HG02884 (cell line): ENCODE measurements at regions not wholly inside any gene's neighbourhood (a gene's known extent, or its start where the extent isn't known, plus 50 kb on each side); places are given as distances from the start of the nearest gene placed in this dataset.
"Not testable (repeated sequence)": the region's sequence is repeated elsewhere in the genome, so short reads cannot be mapped to it uniquely, and the experiment has no call there.

Source experiments
- ATAC-seq: cut with Tn5 transposase; IDR thresholded peaks from one replicate; pipeline ENCODE4 v1.9.1; 2021; ENCODE audit warnings: mild to moderate bottlenecking, moderate library complexity; ENCODE audit not compliant: unreplicated experiment

GRCh38 chr6:126890055-126890454 is 228.4 kb upstream of the RSPO3 start:
- no peak for ATAC-seq

- no peak for ATAC-seq
Observed at GRCh38 chr6:126891158-126891557, 227.3 kb upstream of the RSPO3 start.

- ATAC-seq = not testable (repeated sequence)
Observed at GRCh38 chr6:126892869-126893268, 225.6 kb upstream of the RSPO3 start.

GRCh38 chr6:126897758-126898157 is 220.7 kb upstream of the RSPO3 start:
- ATAC-seq = no peak

- no peak for ATAC-seq
Observed at GRCh38 chr6:126904176-126904575, 214.3 kb upstream of the RSPO3 start.

GRCh38 chr6:126905917-126906316 is 212.6 kb upstream of the RSPO3 start:
- no peak for ATAC-seq

GRCh38 chr6:126907312-126907711 is 211.2 kb upstream of the RSPO3 start:
- no peak for ATAC-seq

- ATAC-seq = no peak
Observed at GRCh38 chr6:126907996-126908395, 210.5 kb upstream of the RSPO3 start.

- no peak for ATAC-seq
Observed at GRCh38 chr6:126909493-126909892, 209.0 kb upstream of the RSPO3 start.

- ATAC-seq = no peak
Observed at GRCh38 chr6:126913651-126914050, 204.8 kb upstream of the RSPO3 start.

GRCh38 chr6:126914172-126914571 is 204.3 kb upstream of the RSPO3 start:
- no peak for ATAC-seq

- no peak for ATAC-seq
Observed at GRCh38 chr6:126914801-126915200, 203.7 kb upstream of the RSPO3 start.

GRCh38 chr6:126919947-126920346 is 198.5 kb upstream of the RSPO3 start:
- no peak for ATAC-seq

- no peak for ATAC-seq
Observed at GRCh38 chr6:126923807-126924206, 194.7 kb upstream of the RSPO3 start.

- ATAC-seq = no peak
Observed at GRCh38 chr6:126926926-126927325, 191.5 kb upstream of the RSPO3 start.

GRCh38 chr6:126927841-126928240 is 190.6 kb upstream of the RSPO3 start:
- no peak for ATAC-seq

GRCh38 chr6:126937426-126937825 is 181.0 kb upstream of the RSPO3 start:
- no peak for ATAC-seq

- ATAC-seq = no peak
Observed at GRCh38 chr6:126939784-126940183, 178.7 kb upstream of the RSPO3 start.

- ATAC-seq = no peak
Observed at GRCh38 chr6:126941751-126942150, 176.7 kb upstream of the RSPO3 start.

- ATAC-seq = no peak
Observed at GRCh38 chr6:126944512-126944911, 174.0 kb upstream of the RSPO3 start.

GRCh38 chr6:126945150-126945685 is 173.3 kb upstream of the RSPO3 start:
- ATAC-seq = no peak

- ATAC-seq = no peak
Observed at GRCh38 chr6:126945812-126946360, 172.6 kb upstream of the RSPO3 start.

- ATAC-seq = no peak
Observed at GRCh38 chr6:126947070-126947469, 171.4 kb upstream of the RSPO3 start.
